Smooth muscle cell (in vitro differentiated cells): ENCODE measurements at regions not wholly inside any gene's neighbourhood (a gene's known extent, or its start where the extent isn't known, plus 50 kb on each side); places are given as distances from the start of the nearest gene placed in this dataset.
A peak's percentile ranks its signal among the peaks of the same experiment; 100 is the strongest.

Experiments used
- DNase-seq: peaks from one replicate; lab custom pipeline; 2025; ENCODE audit not compliant: unreplicated experiment; lab: John Stamatoyannopoulos, UW
- H2AFZ ChIP-seq: fragments of 200-600 bp; sonication (generic); 2 replicates; pipeline ENCODE4 v1.6.0; 2016; ENCODE audit warnings: antibody characterized with exemption, low read depth, mild to moderate bottlenecking
- H3F3A ChIP-seq: fragments of 200-600 bp; sonication (generic); 2 replicates; pipeline ENCODE4 v1.6.0; 2017; ENCODE audit warnings: antibody characterized with exemption, low read depth
- H3K27ac ChIP-seq: fragments of 200-600 bp; sonication (generic); 2 replicates; pipeline ENCODE4 v1.5.1; 2016; ENCODE audit warnings: low read depth, mild to moderate bottlenecking
- H3K27me3 ChIP-seq: fragments of 200-600 bp; sonication (generic); 2 replicates; pipeline ENCODE4 v1.6.1; 2016; ENCODE audit warnings: low read depth, mild to moderate bottlenecking
- H3K36me3 ChIP-seq: fragments of 200-600 bp; sonication (generic); 2 replicates; pipeline ENCODE4 v1.5.1; 2016; ENCODE audit warnings: low read depth
- H3K4me1 ChIP-seq: fragments of 200-600 bp; sonication (generic); 2 replicates; pipeline ENCODE4 v1.5.1; 2016; ENCODE audit warnings: low read depth
- H3K4me2 ChIP-seq: fragments of 200-600 bp; sonication (generic); 2 replicates; pipeline ENCODE4 v1.6.0; 2016; ENCODE audit warnings: mild to moderate bottlenecking
- H3K4me3 ChIP-seq: fragments of 200-600 bp; sonication (generic); 2 replicates; pipeline ENCODE4 v1.5.1; 2016; ENCODE audit warnings: mild to moderate bottlenecking
- H3K79me2 ChIP-seq: fragments of 200-600 bp; sonication (generic); 2 replicates; pipeline ENCODE4 v1.6.0; 2016; ENCODE audit warnings: low read depth, mild to moderate bottlenecking
- H3K9ac ChIP-seq: fragments of 200-600 bp; sonication (generic); 2 replicates; pipeline ENCODE4 v1.6.0; 2016; ENCODE audit warnings: low read depth
- H3K9me3 ChIP-seq: fragments of 200-600 bp; sonication (generic); replicated peaks from 2 replicates; pipeline ENCODE4 v1.5.1; 2016; ENCODE audit warnings: low read depth
- H4K20me1 ChIP-seq: fragments of 200-600 bp; sonication (generic); 2 replicates; pipeline ENCODE4 v1.6.0; 2016; ENCODE audit warnings: low read depth
- WGBS: methylation state at CpG from one replicate; pipeline ENCODE4 v1.1.7; 2016; ENCODE audit warnings: low lambda C conversion rate; 5-methylcytosine and 5-hydroxymethylcytosine counted together
- TF ChIP-seq, protein P1 (sequence below): fragments of 200-600 bp; sonication (generic); IDR thresholded peaks from 2 replicates; pipeline ENCODE4 v1.5.1; 2017; ENCODE audit warnings: borderline replicate concordance, mild to moderate bottlenecking, antibody characterized with exemption; ENCODE audit not compliant: insufficient read depth, poor library complexity, severe bottlenecking

GRCh38 chr4:53852343-53852742 is 212.1 kb downstream of the CHIC2 start:
- Histone ChIP-seq H3K4me3 (no peak overlapping the region), H3K9me3 (no peaks in the 10 kb centered on the region), H4K20me1 (no peaks in the 10 kb centered on the region), H3K36me3 (no peaks in the 10 kb centered on the region), H3K27ac (peak overlapping the region; percentile 79), H3K4me1 (peaks cover 8% of the 10 kb centered on the region), H3K79me2 (no peaks in the 10 kb centered on the region), H2AFZ (peak overlapping the region; percentile 77), H3K9ac (no peak overlapping the region), H3F3A (peaks cover 10% of the 10 kb centered on the region), H3K4me2 (peak overlapping the region; percentile 74), H3K27me3 (no peaks in the 10 kb centered on the region)
- DNase-seq: no peak
- TF ChIP-seq, protein P1, sequence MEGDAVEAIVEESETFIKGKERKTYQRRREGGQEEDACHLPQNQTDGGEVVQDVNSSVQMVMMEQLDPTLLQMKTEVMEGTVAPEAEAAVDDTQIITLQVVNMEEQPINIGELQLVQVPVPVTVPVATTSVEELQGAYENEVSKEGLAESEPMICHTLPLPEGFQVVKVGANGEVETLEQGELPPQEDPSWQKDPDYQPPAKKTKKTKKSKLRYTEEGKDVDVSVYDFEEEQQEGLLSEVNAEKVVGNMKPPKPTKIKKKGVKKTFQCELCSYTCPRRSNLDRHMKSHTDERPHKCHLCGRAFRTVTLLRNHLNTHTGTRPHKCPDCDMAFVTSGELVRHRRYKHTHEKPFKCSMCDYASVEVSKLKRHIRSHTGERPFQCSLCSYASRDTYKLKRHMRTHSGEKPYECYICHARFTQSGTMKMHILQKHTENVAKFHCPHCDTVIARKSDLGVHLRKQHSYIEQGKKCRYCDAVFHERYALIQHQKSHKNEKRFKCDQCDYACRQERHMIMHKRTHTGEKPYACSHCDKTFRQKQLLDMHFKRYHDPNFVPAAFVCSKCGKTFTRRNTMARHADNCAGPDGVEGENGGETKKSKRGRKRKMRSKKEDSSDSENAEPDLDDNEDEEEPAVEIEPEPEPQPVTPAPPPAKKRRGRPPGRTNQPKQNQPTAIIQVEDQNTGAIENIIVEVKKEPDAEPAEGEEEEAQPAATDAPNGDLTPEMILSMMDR: no peak
- WGBS: 26% methylated on average over 5 of the region's 5 CpGs

GRCh38 chr4:53847965-53848364 is 216.4 kb downstream of the CHIC2 start:
- no peaks in the 10 kb centered on the region for H3K36me3 ChIP-seq
- peaks cover 8% of the 10 kb centered on the region for H3K4me1 ChIP-seq
- no peaks in the 10 kb centered on the region for H3F3A ChIP-seq
- H3K4me3 ChIP-seq: no peak overlapping the region
- no peaks in the 10 kb centered on the region for H4K20me1 ChIP-seq
- no peak overlapping the region for H3K9ac ChIP-seq
- TF ChIP-seq, protein P1: no peak
- no peaks in the 10 kb centered on the region for H3K9me3 ChIP-seq
- DNase-seq: no peak
- no peaks in the 10 kb centered on the region for H3K27me3 ChIP-seq
- no peak overlapping the region for H3K4me2 ChIP-seq
- H2AFZ ChIP-seq: no peak overlapping the region
- H3K27ac ChIP-seq: no peak overlapping the region
- no peaks in the 10 kb centered on the region for H3K79me2 ChIP-seq

DNA sequence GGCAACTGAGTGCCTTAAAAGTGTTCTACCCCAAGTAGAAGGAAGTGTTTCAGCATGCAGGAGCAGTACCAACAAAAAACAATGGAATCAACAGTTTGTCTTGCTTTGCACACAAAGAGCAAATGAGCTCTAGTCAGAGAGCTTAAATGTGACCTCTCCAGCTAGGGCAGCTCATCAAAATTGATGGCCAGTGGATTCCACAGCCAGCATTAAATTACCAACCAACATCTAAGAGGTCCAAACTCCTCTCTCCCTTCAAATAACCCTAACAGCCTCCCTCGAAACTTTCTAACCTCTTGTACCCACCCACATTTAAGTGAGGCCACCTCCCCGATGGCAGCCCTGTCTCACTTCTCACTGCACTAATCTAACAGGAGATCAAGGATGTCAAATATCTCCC is 219.9 kb downstream of the CHIC2 start:
- Histone ChIP-seq H3K27me3 (no peaks in the 10 kb centered on the region), H3K79me2 (no peaks in the 10 kb centered on the region), H3K9me3 (no peaks in the 10 kb centered on the region), H3K27ac (no peak overlapping the region), H3F3A (no peaks in the 10 kb centered on the region), H3K4me2 (no peak overlapping the region), H3K4me3 (no peak overlapping the region), H4K20me1 (no peaks in the 10 kb centered on the region), H3K9ac (no peak overlapping the region), H2AFZ (no peak overlapping the region), H3K36me3 (no peaks in the 10 kb centered on the region), H3K4me1 (no peaks in the 10 kb centered on the region)
- TF ChIP-seq, protein P1: no peak
- DNase-seq: no peak
- 87% methylated on average over 2 of the region's 2 CpGs for WGBS

GRCh38 chr4:53844133-53844532 is 220.3 kb downstream of the CHIC2 start:
- Histone ChIP-seq H4K20me1 (no peaks in the 10 kb centered on the region), H3K4me2 (no peak overlapping the region), H2AFZ (no peak overlapping the region), H3K36me3 (no peaks in the 10 kb centered on the region), H3F3A (no peaks in the 10 kb centered on the region), H3K9me3 (no peaks in the 10 kb centered on the region), H3K4me3 (no peak overlapping the region), H3K4me1 (no peaks in the 10 kb centered on the region), H3K27me3 (no peaks in the 10 kb centered on the region), H3K27ac (no peak overlapping the region), H3K9ac (no peak overlapping the region), H3K79me2 (no peaks in the 10 kb centered on the region)
- TF ChIP-seq, protein P1: no peak
- 65% methylated on average over 3 of the region's 3 CpGs for WGBS
- no peak for DNase-seq
